ENCODE measurements at regions not wholly inside any gene's neighbourhood (a gene's known extent, or its start where the extent isn't known, plus 50 kb on each side); places are given as distances from the start of the nearest gene placed in this dataset.

DNA sequence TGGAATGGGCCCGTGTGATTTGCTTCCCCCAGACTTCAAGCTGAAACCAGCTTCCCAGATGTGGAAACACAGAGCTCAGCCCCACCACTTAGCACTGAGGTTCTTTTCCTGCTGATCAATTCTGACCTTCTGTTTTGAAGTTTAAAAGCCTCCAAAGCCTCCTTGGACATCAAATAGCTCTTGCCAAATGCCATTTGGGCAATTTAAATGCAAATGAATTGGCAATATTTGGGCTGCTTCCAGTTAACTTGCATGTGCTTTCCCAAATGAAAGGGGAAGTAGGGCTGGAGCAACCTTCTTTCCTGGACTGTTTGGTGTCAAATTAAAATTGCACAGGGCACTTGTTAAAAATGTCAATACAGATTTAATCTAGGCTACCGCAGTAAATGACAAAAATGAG is 710.5 kb downstream of the TLR4 start:
- TF ChIP-seq POLR2A (IDR thresholded peaks at IDR 0.05) = no peak
- TF ChIP-seq, protein P1, sequence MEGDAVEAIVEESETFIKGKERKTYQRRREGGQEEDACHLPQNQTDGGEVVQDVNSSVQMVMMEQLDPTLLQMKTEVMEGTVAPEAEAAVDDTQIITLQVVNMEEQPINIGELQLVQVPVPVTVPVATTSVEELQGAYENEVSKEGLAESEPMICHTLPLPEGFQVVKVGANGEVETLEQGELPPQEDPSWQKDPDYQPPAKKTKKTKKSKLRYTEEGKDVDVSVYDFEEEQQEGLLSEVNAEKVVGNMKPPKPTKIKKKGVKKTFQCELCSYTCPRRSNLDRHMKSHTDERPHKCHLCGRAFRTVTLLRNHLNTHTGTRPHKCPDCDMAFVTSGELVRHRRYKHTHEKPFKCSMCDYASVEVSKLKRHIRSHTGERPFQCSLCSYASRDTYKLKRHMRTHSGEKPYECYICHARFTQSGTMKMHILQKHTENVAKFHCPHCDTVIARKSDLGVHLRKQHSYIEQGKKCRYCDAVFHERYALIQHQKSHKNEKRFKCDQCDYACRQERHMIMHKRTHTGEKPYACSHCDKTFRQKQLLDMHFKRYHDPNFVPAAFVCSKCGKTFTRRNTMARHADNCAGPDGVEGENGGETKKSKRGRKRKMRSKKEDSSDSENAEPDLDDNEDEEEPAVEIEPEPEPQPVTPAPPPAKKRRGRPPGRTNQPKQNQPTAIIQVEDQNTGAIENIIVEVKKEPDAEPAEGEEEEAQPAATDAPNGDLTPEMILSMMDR (IDR thresholded peaks at IDR 0.05) = no peak

All from adrenal gland (tissue), 5 donors.